Loucy (cell line): ENCODE measurements at regions not wholly inside any gene's neighbourhood (a gene's known extent, or its start where the extent isn't known, plus 50 kb on each side); places are given as distances from the start of the nearest gene placed in this dataset.

Experiments
- CTCF ChIP-seq: fragments of 200-600 bp; sonication (generic); conservative IDR thresholded peaks from 2 replicates; pipeline ENCODE4 v1.5.1; 2014; ENCODE audit warnings: mild to moderate bottlenecking, antibody characterized with exemption, low read length
- EZH2phosphoT487 ChIP-seq: fragments of 200-600 bp; IDR thresholded peaks from 2 replicates; pipeline ENCODE4 v1.6.1; 2018; ENCODE audit warnings: antibody characterized with exemption, mild to moderate bottlenecking, moderate library complexity, borderline replicate concordance

GRCh38 chr10:124249812-124250432 lies 156.5 kb upstream of the CHST15 start:
- TF ChIP-seq CTCF: peak; percentile 47
- TF ChIP-seq EZH2phosphoT487: no peak
